Activated CD8-positive, alpha-beta memory T cell treated with anti-CD3 and anti-CD28 coated beads, Interleukin-2, amount 50 U/mL, for 24 hours (primary cell): ENCODE measurements at regions not wholly inside any gene's neighbourhood (a gene's known extent, or its start where the extent isn't known, plus 50 kb on each side); places are given as distances from the start of the nearest gene placed in this dataset.
"Not testable (repeated sequence)": the region's sequence is repeated elsewhere in the genome, so short reads cannot be mapped to it uniquely, and the experiment has no call there.

Experiments
- DNase-seq: peaks from one replicate; pipeline ENCODE4 v3.0.0-alpha.2; 2020; ENCODE audit errors: extremely low read depth

- no peak for DNase-seq
These were observed 269.0 kb downstream of the C16orf95 start for GRCh38 chr16:87048038-87048729.

- no peak for DNase-seq
These were observed 268.5 kb downstream of the C16orf95 start for GRCh38 chr16:87048730-87049115.

GRCh38 chr16:87049216-87049615 is 268.0 kb downstream of the C16orf95 start:
- not testable (repeated sequence) for DNase-seq

- no peak for DNase-seq
These were observed 267.1 kb downstream of the C16orf95 start for GRCh38 chr16:87050142-87050541.

GRCh38 chr16:87051526-87052320 is 265.5 kb downstream of the C16orf95 start:
- no peak for DNase-seq

GRCh38 chr16:87052506-87052905 is 264.7 kb downstream of the C16orf95 start:
- no peak for DNase-seq

- no peak for DNase-seq
These were observed 263.9 kb downstream of the C16orf95 start for GRCh38 chr16:87053016-87053982.

GRCh38 chr16:87054154-87054553 is 263.0 kb downstream of the C16orf95 start:
- DNase-seq: no peak

- no peak for DNase-seq
These were observed 262.3 kb downstream of the C16orf95 start for GRCh38 chr16:87054856-87055255.

GRCh38 chr16:87056083-87056482 is 261.1 kb downstream of the C16orf95 start:
- DNase-seq: no peak

GRCh38 chr16:87056551-87056950 is 260.6 kb downstream of the C16orf95 start:
- no peak for DNase-seq

- no peak for DNase-seq
These were observed 259.8 kb downstream of the C16orf95 start for GRCh38 chr16:87057211-87057881.

GRCh38 chr16:87057951-87058560 is 259.1 kb downstream of the C16orf95 start:
- DNase-seq: no peak

- DNase-seq: no peak
These were observed 258.4 kb downstream of the C16orf95 start for GRCh38 chr16:87058728-87059250.

- no peak for DNase-seq
These were observed 256.9 kb downstream of the C16orf95 start for GRCh38 chr16:87060034-87060986.

- no peak for DNase-seq
These were observed 255.8 kb downstream of the C16orf95 start for GRCh38 chr16:87061243-87061920.

- DNase-seq: peak; percentile 14
These were observed 254.4 kb downstream of the C16orf95 start for GRCh38 chr16:87062569-87063442.

- DNase-seq: no peak
These were observed 253.6 kb downstream of the C16orf95 start for GRCh38 chr16:87063543-87063942.
